CD4-positive, alpha-beta T cell treated with Interleukin-10 for 1 hour (primary cell): ENCODE measurements at regions not wholly inside any gene's neighbourhood (a gene's known extent, or its start where the extent isn't known, plus 50 kb on each side); places are given as distances from the start of the nearest gene placed in this dataset.

Experiments
- DNase-seq: peaks from one replicate; pipeline ENCODE4 v3.0.0-alpha.2; 2020

DNA sequence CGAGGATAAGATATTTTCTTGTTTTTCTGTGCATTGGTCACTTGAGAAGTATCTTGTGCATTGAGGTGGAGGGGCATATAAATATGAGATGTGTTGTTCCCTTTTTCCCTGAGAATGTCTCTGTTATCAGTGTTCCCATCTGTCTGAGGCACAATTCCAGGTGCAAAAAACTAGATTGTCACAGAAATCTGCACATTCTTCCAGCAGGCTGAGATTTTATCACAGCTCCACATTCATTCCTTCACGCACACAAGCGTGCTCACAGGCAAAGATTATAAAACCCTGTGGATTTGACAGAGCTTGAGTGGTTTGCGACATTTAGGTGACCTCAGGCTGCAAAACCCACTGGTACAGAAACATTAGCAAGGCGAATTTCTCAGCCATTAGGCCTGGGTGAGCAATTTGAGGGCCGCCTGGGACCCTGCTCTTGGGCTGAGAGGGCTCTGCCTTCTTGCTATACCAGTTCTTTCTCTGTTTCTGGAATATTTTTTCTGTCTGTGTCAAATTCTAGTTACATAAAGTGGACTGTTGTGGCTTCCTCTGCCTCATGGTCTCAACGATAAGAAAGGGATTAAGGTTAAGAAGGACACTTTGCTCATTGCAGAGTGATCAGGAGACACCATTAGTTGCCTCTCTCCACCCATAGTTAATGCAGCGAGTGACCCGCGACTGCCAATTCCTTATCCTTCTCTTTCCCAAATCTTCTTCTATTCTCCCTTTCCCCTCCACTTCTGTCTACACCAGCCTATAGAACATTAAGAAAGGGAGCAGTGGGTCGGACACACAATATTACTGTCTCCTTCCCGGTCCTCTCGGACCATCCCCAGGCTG lies 86.7 kb upstream of the C1QTNF7 start:
- no peak for DNase-seq

DNA sequence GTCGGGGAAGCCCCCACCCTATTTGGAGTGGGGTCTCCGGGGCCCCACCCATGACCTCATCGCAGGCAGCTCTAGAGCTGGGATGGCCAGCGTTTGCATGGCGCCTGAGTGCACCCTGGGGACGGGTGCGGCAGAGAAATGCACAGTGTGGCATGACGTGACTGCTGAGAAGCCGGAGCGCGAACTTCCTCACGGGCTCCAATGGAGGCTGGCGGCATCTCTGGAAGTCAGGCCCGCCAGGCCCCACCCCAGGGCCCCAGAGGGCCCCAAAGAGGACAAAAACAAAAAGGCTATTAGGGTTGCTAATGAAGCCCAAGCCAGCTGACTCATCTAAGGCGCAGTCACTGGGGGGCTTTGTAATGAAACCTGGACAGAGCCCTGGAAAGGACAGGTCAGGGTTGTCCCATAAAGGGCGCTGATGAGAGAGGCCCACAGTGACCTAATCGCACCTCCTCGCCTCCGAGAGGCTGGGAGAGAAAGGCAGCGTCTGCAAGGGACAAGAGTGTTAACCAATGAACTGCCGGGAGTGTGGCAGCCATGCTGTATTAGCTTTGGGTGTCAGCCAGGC lies 86.0 kb upstream of the C1QTNF7 start:
- no peak for DNase-seq

DNA sequence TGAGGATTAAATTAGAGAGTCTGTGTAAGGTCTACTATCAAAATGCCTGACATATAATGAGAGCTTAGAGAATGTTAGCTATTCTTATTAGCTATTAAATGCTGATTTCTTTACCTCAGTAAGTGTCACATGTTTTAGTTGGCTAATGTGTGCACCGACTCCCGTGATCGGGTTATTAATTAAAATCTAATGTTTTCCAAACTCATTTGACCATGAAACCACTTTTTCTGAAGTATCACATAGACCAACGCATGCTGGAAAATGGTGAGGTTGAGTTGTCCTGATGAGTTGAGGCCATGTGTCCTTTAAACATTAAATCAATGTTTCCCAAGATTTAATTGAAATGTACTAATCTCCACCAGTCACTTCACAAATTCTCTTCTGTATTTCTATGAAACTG lies 84.8 kb upstream of the C1QTNF7 start:
- DNase-seq = no peak

DNA sequence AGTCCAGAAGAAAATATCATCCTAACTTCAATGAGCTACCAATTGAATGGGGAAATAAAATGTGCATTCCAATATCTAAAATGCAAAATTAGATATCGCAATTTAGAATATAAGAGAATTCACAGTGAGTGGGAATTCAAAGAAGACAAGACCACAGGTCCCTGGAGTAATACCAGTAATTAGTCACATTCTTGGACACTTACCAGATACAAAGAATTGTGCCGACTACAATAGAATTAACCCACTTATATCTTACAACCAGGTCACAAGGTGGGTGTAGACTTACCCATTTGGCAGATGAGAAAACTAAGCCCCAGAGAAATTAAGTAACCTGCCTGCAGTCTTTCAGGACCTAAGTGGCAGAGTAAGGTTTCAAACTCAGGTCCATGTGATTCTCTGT lies 84.3 kb upstream of the C1QTNF7 start:
- DNase-seq = no peak

DNA sequence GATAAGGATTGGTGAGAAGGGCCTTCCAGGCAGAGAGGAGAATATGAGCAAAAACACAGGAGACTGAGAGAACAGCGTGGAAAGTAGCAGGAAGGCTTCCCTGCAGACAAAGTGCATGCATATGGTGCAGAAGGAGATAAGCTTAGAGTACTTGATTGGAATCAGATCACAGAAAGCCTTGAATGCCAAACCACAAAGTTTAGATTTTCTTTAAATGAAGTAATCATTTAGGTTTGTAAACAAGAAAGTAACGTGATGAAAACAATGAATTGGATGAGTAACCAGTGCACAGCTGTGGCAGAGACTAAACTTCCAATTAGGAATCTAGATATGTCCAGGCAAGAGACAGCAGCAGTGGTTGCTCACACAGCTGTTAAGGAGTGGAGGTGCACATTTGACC lies 83.8 kb upstream of the C1QTNF7 start:
- no peak for DNase-seq

DNA sequence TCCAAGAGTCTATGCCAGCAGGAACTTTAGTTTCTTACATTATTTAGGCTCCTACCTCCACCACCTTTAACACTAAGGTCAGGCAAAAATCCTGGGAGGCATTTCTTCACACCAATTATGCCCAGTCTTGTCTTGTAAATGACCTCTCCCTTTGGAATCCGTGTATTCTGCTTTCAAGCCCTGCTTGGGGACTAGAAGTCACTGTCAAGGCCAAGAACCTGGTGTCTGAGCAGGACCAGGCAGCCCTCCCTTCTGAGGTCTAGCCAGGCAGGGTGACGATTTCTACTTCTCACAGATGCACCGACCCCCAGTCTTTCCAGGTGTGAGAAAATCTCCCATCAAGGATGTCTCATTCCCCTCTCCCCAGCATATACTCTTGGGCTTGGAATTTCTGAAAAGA lies 82.7 kb upstream of the C1QTNF7 start:
- DNase-seq = no peak

DNA sequence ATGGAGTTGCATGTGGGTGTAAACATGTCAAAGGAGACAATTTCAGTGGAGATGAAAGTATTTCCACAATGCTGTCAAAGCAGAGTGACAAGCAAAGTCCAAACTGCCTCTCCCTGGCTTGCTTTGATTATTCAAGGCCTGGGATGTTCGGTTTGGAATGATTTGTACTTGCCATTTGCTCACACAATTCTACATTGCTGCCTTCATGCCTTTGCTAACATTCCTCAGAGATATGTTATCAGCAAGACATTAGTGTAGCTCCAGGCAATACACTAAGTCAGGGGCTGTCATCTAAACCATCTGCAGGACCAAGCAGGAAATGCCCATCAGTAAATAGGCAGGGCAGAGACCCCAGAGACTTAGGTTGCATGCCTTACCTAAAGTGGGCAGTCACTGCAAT lies 79.6 kb upstream of the C1QTNF7 start:
- DNase-seq = no peak

DNA sequence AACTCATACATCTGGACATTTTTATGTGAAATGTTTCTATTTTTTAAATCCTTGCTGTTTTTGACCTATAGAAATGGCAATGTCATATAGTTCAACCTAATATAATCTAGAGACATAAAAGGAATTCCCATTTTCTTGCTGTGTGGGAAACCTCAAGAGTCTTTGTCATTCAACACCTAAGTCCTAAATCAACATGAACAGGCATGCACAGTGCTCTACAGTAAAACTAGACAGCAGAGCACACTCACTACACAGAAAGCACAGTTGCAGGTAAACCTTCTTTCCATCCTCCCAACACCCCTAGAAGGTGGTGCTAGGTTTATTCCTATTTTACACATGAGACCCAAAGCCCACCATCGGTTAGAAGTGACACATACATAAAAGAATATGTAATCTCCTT lies 79.1 kb upstream of the C1QTNF7 start:
- no peak for DNase-seq

DNA sequence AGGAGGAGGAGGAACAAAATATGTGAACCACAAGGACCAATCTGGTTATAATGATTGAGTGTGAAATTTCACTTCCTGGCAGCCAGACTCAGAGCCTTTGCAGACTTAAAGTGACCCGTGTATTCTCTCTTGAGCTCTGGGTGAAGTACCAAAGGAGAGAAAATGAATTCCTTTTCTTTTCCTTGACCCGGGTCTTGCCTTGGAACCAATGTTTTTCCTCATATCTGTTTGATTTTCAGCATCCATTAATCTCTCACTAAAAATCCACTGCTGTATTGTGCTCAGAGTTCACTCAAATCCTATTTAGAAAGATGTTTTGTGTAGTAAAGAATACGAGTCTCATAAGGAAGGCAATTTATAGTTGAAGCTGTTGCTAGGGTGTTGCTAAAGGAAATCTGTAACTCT lies 78.3 kb upstream of the C1QTNF7 start:
- DNase-seq = no peak

DNA sequence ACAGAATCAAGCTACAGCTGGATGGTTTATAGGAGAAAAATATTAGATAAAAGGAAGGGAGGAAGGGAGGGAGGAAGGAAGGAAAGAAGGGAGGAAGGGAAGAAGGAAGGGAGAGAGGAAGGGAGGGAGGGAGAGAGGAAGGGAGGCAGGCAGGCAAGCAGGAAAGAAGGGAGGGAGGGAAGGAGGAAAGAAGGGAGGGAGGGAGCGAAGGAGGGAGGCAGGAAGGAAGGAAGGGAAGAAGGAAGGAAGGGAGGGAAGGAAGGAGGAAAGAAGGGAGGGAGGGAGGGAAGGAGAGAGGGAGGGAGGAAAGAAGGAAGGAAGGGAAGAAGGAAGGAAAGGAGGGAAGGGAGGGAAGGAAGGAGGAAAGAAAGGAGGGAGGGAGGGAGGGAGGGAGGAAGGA lies 77.9 kb upstream of the C1QTNF7 start:
- DNase-seq = no peak

DNA sequence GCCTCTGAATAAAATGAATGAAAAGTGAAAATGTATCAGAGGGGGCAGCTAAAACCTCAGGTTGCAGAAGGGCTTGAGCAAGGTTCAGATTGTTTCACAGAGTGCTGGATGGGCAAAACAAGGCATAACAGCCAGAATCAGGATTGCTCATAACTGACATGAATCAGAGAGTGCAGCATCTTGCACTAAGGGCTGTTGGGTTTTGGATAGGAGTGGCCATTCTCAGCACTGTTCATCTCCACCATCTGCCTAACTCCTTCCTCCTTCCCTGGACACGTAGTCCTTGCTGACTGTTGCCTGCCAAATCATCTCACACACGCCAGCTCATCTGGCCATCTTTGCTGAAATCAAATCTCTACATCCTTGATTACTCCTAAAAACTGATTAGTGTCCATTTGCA lies 75.3 kb upstream of the C1QTNF7 start:
- no peak for DNase-seq

DNA sequence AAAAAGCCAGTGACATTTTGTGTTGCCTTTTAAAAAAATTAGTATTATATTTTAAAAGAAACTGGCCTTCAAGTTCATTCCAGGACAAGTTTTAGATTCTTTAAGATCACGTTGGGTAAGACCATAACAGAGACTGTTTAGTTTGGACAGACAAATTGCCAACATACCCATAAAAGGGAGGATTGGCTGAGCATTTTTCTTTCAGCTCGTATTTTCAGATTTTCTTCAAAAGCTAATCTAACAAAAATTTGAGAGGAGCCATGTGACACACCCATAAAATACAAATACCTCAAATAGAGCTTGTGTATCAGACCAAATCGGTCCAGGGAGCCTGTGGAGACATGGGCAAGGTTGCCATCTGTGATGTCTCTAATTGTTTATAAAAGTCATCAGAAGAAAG lies 74.6 kb upstream of the C1QTNF7 start:
- DNase-seq = no peak

DNA sequence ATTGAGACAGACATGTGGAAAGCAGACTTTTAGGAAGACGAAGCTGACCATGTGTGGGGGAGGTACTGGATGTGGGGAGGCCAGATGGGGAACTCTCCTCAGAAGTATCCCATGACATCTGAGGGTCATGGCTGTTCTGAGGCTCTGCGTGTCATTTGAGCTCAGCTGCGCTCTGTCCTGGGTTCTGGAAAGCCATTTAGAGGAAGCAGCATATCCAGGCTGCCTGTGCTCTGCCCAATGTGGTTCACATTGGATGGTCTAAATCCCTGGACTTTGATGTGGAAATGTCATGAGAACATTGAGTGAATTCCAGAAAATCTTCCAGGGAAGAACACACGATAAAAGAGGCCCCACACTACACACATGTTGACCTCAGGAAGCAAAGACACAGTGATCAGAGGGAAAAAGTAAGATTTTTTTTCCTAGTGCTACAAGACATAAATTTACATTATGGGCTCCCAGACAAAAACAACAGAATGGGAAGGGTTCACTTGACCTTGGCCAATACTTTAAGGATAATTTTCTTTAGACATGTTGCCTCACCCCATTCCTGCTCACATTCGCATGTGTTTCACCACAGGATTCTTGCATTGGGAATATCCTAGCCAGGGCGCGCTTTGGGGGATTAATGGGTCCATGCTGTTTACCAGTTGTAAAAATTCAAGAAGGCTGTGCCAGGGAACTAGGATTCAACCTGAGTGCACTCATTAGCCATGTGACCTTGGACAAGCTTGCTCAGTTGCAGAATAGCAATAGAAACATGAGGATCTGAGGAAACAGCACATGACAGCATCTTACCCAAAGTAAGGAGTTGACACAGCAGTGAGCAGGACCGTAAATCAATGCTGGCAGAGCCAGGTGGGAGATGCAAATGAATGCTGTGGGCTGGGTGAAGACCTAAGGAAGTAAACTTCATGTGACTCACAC lies 73.2 kb upstream of the C1QTNF7 start:
- DNase-seq = no peak

DNA sequence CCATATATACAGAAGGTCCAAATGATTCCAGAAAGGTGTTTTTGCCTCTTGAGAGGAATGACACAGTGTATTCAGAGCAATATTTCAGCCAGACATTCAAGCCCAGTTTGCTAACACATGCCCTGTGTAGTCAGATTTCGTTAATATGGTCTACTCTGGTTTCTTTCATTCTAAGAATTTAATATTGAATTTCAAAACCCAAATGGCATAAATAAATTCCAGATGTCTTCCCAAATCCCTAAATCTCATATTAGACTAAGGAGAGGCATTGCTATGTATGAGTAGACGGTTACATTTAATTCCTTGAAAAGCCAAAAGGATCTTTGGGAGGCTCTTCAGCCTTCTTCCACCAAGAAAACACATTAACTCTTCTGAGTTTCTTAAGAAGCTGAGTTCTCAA lies 66.3 kb upstream of the C1QTNF7 start:
- DNase-seq = no peak

DNA sequence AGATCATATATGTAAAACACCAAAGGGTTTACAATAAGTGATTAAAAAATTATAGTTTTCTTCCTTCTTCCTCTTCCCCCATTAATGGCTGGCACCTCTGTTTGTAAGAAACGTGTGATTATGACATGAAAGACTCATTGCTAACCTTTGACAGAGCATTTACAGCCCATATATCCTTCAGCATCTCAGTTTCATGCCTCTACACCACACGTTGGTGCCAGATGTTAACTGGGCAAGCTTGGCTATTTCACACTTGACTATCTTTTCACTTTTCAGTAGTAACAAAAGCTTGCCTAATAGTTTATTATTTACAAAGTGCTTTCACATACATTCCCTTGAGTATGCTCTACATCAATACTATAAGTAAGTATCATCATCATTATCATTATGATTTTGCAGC lies 65.3 kb upstream of the C1QTNF7 start:
- no peak for DNase-seq

DNA sequence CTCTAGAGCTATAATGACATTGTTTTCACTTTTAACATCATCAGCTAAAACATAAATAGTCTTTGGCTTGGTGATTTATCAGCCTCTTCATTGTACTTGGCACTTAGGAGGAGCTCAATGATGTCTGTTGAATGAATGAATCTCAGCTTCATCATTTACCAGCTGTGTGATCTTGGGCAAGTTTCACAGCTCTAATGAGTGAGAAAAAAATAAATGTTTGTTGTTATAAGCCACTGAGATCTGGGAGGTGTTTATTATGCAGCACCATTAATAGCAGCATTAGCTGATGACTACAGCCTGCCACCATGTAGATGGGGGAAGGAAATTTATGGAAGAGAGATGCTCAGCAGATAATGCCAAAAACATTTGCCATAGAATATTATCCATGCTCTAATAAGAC lies 63.6 kb upstream of the C1QTNF7 start:
- no peak for DNase-seq

DNA sequence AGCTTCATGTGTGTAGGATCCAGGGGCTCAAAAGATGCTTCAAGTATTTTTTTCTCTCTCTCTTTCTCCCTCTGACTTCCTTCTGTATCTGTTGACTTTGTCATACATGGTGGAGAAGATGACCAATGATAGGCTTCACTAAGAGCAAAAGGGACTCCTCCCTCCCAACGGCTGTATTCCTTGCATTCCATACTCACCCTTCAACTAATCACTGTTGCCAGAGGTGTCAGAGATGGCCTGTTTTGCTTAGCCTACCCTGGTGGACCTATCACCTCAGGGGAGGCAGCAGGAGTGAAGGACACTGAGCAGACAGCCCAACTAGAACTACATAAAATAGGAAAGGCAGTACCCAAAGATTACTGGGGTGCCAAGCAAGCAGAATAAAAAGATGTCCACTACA lies 62.2 kb upstream of the C1QTNF7 start:
- DNase-seq = no peak

DNA sequence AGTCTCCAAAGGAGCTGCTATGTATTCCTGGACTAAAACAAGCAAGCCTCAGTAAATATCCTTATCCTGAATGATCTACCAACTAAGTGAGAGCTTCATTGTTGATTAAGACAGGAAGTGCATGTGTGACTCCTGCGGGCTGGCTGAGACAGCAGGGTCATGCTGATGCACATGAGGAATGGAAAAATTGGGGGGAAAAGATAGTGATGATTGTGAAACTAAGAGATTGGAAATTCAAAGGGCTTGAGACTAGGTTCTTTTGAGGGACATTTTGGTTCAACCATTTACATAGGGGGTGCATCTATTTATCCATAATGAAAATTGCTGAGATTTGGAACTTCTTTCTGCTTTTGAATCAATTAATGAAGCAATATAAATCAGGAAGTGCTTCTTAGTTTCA lies 61.1 kb upstream of the C1QTNF7 start:
- DNase-seq = no peak

DNA sequence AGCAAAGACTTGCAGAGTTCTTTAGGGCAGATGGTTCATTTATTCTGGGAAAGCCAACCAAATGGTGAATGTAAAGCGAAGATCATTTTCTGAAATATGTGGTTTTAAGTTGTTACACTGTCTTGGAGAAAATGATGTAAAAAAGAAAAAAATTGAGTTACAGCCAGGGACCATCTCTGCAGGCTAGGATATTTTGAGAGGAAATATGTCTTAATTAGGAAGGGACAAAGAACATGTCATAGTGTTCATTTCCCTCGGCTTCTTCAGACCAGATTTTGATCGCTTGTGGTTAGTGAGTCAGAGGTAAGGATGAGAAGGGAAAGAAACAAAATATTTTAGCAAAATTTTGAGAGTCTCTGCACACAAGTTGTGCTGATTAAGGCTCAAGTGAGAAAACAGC lies 59.0 kb upstream of the C1QTNF7 start:
- no peak for DNase-seq

DNA sequence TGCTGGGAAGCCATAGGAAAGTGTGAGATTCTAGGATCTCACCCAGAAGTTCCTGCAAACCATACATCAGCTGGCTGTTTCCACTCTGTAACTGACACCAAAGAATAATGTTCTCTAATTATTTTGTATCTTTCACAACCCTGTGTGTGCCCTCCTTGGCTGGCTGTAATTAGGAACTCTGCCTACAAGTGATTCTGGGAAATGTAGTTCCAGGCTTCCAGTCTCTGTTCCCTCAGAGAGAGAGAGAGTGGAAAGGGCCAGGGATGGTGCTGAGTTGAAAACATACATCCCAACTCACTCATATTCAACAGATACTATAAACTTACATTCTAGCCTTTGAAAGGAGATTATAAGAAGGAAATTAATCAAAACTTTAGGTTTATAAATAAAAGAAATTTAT lies 57.5 kb upstream of the C1QTNF7 start:
- DNase-seq = no peak

DNA sequence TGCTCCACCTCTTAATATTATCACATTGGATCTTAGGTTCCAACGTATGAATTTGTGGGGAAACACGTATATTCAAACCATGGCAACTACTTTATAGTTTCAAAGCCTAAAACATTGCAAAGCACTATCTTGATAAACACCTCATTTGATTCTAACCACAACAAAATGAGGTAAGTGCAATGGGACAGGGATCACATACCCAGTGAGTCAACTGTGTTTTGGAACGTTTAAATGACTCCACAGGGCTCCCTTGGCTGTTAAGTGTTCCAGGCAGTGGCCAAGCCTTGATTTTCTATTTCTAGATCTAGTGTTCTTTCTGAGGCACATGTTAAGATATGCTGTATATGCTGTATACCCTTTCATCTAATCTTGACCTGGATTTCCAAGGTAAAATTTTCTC lies 54.5 kb upstream of the C1QTNF7 start:
- no peak for DNase-seq

DNA sequence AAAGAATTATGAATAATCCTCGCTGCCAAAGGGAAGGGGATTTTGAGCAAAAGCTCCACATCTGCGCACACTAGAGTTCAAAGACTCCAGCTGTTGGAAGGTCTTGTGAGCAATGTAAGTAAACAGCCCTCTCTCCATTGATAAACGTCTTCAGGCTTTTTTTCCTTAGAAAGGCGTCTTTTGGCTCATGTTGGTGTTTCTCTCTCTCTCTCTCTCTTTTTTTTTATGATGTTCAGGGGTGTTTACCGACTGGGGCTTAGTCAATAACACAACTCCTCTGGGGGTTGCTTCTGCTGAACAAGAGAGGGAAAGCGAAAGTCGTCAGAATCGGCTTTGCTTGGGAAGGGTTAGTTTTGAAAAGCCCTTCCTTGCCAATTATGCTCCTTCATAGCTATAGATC lies 53.2 kb upstream of the C1QTNF7 start:
- DNase-seq = no peak

DNA sequence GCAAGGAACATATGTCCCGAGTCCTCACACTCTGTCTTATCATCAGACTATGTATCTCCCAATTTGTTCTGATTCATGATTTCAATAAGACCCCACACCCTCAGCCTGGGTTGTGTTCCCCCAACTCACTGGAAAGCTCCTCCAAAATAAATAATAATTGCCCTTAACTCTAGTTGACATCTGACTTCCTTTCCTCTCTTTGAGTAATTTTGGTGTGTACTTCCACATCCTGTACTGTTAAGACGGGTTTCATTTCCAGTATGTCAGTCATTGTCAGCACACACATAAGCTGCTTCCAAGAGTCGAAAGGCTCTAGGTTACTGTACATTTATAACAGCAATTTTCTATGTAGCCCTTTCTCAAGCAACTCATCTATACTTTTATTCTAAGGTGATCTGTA lies 52.2 kb upstream of the C1QTNF7 start:
- DNase-seq = peak; percentile 10

DNA sequence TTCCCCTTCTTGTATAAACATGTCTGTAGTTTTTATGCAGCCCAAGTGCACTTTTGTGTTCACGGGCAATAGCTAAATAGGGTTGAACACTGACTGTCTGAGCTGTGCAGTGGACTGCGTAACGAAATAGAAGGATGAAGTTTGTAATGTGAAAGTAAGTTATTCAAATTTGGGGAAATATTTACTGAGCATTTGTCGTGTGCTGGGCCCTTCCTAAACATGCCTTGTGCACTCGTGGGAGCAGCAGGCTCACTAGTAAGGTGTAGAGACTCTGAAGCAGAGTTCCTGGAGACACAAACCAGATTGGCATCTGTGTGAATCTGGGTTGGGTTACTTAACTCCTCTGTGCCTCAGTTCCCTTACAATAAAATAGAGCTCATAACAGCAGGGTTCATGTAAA lies 51.7 kb upstream of the C1QTNF7 start:
- no peak for DNase-seq
